NB4 (cell line): ENCODE measurements at regions not wholly inside any gene's neighbourhood (a gene's known extent, or its start where the extent isn't known, plus 50 kb on each side); places are given as distances from the start of the nearest gene placed in this dataset.

Experiments used
- MAX ChIP-seq: IDR thresholded peaks from 2 replicates; pipeline ENCODE4 v1.6.1; 2011; ENCODE audit warnings: low read depth, low read length
- MYC ChIP-seq: IDR thresholded peaks from 2 replicates; pipeline ENCODE4 v1.6.1; 2011; ENCODE audit warnings: low read depth, low read length
- POLR2A ChIP-seq: IDR thresholded peaks from 2 replicates; pipeline ENCODE4 v1.6.1; 2011; ENCODE audit warnings: mild to moderate bottlenecking; ENCODE audit not compliant: insufficient read length; ENCODE audit errors: extremely low read depth
- TF ChIP-seq, protein P1 (sequence below): IDR thresholded peaks from one replicate; pipeline ENCODE4 v1.5.1; 2012; ENCODE audit warnings: low read depth, low read length

DNA sequence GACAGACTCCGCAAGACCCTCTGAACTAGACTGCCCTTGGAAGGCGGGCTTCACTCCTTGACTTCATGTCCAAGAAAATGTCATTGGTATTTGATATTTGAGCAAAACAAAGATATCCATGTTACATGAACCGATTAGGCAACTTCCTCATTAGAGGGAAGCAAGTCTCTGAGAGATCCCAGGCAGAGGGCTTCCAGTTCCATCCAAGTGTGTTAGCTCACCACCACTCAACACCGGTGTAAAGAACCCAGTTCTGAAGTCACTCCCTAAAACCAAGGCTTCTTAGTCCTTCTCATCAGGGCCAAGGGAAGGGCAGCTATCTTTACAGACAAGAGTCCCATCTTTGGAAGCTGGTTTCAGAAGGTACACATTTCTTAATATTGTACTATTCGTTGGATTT is 87.2 kb upstream of the CDKN3 start:
- TF ChIP-seq, protein P1, sequence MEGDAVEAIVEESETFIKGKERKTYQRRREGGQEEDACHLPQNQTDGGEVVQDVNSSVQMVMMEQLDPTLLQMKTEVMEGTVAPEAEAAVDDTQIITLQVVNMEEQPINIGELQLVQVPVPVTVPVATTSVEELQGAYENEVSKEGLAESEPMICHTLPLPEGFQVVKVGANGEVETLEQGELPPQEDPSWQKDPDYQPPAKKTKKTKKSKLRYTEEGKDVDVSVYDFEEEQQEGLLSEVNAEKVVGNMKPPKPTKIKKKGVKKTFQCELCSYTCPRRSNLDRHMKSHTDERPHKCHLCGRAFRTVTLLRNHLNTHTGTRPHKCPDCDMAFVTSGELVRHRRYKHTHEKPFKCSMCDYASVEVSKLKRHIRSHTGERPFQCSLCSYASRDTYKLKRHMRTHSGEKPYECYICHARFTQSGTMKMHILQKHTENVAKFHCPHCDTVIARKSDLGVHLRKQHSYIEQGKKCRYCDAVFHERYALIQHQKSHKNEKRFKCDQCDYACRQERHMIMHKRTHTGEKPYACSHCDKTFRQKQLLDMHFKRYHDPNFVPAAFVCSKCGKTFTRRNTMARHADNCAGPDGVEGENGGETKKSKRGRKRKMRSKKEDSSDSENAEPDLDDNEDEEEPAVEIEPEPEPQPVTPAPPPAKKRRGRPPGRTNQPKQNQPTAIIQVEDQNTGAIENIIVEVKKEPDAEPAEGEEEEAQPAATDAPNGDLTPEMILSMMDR = no peak
- no peak for TF ChIP-seq MYC
- TF ChIP-seq MAX = no peak
- no peak for TF ChIP-seq POLR2A
